ENCODE measurements at regions not wholly inside any gene's neighbourhood (a gene's known extent, or its start where the extent isn't known, plus 50 kb on each side); places are given as distances from the start of the nearest gene placed in this dataset.

DNA sequence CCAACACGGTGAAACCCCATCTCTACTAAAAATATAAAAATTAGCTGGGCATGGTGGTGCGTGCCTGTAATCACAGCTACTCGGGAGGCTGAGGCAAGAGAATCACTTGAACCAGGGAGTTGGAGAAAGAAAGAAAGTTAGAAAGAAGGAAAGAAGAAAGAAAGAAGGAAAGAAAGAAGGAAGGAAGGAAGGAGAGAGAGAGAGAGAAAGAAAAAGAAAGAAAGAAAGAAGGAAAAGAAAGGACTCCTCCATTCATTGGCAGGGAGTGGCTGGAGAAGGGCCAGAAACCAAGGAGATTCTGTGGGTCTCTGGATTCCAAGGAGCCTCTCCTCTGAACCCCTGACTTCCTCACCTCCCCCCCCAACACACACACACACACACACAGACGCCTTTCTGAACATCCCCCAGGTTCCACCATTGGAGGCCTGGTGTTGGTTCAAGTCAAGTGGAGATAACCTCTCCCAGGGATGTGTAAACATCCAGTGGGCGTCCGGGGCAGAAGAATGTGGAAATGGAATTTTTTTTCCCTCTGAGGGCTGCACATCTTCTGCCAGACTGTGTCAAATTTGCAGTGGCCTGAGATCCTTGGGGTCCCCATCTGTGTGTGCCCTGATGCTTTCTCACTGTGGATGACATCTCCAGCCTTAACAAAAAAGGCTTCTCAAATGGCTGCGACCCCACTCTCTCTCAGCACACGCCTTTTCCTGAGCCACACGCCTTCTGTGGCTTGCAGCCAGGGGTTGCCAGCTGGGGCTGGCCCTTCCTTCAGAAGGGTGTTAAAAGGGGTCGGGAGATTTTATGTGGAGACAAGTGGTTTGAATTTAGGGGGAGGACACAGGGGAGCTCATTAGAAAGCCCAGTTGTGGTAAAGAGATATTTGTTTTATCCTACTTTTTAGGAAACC lies 109.3 kb upstream of the HAND1 start:
- DNase-seq = no peak

DNA sequence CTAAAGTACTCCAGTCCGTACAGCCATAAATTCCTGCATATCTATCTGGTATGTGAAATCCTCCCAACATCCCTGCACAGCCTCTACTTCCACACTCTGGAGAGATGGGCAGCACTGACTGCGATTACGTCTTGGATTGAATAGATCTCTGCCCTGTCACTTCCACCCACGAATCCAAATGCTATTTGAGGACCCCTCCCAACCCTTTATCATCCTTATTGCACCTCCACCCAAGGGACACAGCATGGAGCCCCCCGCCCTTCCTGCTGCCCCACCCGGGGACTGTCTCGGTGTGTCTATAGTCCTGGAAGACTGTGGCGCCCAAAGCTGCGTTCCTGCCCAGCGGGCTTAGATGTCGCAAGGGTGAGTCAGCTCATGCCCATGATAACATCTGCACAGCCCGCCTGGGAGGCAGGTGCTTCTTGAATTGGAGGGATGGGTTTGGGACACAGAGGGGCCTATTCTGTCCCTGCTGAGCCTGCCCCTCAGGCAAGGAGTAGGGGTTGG lies 105.7 kb upstream of the HAND1 start:
- DNase-seq = no peak

DNA sequence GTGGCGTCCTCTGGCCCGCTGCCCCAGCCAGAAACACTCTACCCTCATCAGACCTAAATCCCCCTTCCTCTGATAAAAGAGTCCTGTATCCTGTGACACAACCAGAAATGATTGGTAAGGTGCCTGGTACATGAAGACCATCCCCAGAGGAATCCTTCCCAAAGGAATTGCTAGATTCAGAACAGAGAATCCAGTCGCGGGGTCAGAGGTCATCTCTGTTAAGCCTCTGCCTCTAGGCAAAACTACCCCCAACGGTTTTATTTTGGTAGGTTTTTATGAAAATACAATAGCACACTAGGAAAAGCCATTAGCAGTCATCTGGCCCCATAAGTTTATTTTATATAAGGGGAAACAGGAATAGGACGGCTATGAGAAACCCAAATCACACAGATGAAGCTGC lies 102.4 kb upstream of the HAND1 start:
- DNase-seq = no peak

DNA sequence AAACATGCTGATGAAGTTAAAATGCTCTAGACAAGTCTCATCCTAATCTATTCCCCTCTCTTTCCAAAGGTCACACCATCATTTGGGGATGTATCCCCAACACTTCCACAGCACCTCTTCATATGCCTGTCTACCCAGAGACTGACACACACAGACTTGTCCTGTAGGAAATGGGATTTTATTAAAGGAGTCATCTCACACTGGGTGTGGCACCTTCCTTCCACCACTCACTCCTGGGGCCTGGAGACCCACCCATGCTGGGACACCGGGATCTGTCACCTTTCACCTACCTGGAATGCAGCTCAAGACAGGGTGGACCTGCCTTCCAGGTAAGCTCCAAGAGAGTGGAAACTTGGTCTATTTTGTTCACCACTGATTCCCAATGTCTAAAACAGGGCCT lies 99.4 kb upstream of the HAND1 start:
- DNase-seq = no peak

DNA sequence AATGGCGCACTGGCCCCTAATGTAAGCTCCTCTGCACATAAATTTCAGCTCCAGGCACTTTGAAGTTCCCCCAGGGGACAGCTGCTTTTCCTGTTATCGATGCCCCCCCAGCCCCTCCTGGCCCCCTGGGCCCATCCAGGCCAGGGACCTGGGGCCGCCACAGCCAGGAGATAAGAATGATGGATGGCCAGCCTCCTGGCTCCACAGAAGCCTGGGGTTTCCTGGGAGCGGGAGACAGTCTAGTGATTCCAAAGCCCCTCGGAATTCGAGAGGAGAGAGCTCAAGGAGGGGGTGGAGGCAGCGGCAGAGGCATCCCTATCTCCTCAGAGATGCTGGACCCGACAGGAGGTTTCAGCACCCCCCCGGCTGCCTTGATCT lies 98.4 kb upstream of the HAND1 start:
- DNase-seq = no peak

DNA sequence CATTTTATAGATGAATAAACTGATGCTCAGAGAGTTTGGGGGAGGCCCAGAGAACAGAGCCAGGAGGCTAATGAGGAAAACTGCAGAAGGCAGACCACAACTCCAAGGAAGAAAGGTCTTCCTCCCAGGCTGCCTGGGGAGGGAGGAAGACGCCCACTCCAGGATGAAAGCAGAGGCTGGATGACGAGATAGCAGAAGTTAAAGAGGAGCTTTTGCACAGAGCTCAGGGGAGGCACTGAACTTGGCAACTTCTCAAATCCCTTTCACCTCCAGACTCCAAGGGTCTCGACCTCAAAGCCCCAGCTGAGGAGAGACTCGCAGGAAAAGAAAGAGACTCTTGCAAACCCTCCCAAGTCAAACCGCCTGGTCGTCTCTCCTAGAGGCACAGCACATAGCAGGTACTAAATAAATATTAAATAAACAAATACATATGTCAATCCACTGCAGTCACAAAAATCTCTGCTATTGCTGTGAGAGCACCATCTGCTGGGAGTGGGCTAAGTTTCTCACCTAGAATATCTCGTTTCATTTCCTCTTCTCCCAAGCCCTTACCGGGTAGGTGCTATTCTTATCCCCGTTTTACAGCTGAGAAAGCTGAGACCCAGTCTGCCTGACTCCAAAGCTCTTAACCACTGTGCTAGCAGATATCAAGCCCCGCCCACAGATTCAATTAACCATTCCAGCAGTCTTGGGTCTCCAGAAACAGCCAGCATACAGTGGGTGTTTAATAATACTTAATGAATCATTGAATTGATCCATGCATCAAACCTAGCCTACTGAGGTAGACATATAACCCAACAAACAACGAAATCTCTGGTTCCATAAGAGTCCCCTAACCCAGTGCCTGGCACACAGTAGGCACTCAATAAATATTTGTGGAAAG lies 97.8 kb upstream of the HAND1 start:
- DNase-seq = no peak

DNA sequence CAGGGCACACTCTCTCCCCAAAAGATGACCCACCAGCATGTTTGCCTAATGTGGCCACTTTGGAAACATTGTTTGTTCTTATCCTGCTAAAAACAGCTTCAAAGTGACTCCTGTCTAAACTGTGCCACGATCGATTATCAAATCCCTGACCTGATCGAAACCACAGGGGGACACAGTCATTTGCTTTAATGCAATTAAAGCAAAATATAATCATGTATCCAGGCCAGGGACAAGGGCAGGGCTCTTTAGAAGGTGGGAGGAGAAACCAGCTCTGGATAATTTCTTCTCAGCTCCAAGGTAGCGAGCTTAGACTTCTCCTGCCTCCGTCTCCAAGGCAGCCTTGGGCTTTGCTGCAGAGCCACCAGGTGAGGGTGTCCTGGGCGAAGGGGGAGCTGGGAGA lies 95.0 kb upstream of the HAND1 start:
- DNase-seq = no peak

DNA sequence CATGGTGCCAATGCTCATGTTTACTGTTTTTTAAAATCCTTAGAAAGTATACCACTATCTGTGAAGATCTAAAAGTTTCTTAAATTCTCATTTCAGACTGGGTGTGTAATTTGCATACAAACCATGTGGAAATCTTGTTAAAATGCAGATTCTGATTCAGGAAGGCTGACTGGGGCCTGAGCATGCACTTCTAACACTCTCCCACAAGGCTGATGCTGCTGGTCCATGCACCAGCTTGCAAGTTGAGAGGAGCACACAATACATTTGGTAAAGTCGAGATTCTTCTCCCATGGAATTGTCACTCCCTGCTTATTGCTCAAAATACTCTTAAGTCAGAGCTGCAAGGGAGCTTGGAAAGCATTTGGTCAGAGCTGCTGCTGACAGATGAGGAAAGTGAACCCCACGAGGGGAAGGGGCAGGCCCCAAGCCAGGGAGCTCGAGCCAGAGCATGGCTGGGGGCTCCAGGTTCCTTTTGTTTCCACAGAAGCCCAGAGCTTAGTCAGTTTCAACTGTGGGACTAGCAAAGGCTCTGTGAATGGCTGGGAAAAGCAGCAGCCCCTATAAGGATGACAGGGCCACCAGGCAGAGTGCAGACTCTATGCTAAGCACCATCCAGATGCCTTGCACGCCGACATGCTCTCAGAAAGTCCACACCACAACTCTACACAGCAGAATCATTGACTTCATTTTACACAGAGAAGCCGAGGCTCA lies 93.5 kb upstream of the HAND1 start:
- no peak for DNase-seq

DNA sequence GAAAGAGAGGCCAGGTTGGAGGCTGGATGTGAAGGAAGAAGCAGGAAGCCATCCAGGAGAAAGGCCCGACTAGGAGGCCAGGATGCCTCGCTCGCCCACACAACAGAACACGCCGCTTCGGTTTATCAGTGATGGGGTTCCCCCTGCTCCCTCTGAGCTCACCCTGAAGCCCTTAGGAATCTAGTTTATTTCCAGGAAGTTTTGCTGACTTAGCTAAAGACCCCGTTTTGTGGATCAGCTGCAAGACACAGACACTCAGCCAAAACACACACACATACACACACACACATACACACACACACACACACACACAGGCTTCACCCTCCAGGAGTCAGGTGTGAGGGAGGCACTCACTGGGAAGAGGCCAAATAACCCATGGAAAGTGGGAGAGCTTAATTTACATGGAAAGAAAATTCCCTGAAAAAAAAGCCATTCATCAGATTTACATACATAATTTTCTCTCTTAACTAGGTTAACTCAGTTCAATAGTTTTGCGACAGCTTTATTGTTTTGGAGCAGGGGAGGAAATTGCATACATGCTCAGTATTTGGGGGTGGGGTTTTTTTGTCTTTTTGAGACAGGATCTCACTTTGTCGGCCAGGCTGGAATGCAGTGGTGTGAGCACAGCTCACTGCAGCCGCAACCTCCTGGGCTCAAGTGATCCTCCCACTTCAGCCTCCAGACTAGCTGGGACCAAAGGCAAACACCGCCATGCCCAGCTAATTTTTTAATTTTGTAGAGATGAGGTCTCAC lies 92.7 kb upstream of the HAND1 start:
- DNase-seq = no peak

DNA sequence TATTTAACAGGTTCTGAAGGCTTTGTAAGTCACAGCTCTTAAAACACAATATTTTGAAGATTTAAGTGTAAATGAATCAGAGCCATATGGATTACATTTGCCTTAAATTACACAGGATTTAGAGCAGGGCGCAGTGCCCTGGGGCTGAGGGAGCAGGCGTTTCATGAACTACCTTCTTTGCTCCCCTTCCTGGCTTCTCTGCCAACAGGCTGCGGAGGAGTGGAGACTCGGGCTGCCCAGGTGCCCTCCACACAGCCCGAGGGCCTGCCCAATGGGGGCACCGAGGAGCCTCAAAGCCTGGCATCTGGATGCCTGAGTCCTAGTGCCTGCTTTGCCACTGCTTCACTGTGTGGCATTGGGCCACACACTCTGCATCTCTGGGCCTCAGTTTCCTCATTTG lies 90.6 kb upstream of the HAND1 start:
- DNase-seq = no peak

DNA sequence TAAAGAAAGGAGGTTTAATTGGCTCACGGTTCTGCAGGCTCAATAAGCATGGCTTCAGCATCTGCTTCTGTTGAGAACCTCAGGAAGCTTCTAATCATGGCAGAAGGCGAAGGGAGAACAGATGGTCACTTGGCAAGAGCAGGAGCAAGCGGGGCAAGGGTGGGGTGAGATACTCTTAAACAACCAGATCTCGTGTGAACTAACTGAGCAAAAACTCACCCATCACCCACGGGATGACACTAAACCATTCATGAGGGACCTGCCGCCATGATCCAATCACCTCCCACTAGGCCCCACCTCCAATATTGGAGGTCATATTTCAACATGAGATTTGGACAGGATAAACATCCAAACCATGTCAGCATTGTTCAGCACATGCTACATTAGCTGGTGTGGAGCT lies 89.1 kb upstream of the HAND1 start:
- DNase-seq = no peak

DNA sequence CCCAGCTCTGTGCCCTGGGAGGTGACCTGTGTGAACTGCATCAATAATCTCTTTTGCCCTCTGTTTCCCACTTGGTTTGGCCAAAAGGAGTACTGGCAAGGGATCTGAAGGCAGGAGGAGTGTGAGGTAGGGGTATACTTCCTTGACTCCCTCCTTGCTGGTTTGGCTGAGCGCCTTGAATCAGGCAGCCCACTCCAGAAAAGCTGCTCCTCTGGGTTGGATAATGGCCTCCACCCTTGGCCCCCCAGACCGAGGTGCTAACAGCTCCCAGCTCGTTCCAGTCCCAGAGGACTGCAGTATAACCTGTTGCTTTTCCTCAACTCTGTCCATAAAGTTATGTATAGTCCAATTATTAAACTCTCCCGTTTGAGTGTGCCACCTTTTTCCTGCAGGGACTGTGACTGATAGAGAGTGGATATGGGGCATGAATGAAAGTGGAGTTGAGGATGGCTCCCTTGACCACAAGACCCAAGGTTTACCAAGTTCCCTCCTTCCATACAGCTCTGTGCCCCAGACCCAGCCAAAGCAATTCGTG lies 88.2 kb upstream of the HAND1 start:
- DNase-seq = no peak

DNA sequence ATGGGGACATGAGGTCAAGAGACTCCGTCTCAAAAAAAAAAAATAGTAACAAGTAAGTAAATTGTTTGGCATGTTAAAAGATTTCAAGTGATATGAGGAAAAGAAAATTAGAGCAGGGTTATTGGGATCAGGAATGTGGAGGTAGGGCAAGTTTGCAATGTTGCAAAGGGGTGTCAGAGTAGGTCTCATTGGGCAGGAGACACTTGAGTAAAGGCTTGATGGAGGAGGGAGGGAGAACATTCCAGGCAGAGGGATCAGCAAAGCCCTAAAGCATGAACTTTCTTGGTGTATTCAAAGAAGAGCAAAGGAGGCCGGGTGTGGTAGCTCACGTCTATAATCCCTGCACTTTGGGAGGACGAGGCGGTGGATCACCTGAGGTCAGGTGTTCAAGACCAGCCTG lies 87.1 kb upstream of the HAND1 start:
- no peak for DNase-seq

DNA sequence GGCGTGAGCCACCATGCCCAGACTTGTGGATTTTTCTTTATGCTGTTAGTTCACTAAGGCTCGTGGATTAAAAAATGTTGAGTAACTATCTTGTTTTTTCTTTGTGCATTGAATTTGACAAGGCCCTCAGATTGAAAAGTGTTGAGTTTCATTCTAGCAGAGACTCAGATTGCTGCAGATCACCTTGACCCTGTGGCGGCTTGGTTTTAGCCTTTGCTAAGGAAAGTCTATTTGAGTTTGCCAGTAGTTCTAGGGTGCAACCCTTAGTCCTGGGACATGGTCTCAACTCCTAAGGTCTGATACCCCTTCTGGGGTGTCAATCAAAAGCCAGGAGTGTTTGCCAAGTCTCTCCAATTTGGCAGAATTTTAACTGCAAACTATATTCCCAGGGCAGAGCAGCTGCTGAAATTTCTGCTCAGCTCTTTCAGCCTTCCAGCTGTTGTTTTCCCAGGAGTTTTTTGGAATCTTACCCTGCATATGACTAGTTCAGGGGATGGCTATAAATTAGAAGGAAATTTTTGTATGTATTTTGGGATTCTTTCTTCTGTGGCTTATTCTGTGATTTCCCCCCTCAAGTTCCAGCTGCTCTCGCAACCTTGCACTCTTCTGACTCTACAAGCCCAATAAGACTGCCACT lies 84.3 kb upstream of the HAND1 start:
- no peak for DNase-seq

DNA sequence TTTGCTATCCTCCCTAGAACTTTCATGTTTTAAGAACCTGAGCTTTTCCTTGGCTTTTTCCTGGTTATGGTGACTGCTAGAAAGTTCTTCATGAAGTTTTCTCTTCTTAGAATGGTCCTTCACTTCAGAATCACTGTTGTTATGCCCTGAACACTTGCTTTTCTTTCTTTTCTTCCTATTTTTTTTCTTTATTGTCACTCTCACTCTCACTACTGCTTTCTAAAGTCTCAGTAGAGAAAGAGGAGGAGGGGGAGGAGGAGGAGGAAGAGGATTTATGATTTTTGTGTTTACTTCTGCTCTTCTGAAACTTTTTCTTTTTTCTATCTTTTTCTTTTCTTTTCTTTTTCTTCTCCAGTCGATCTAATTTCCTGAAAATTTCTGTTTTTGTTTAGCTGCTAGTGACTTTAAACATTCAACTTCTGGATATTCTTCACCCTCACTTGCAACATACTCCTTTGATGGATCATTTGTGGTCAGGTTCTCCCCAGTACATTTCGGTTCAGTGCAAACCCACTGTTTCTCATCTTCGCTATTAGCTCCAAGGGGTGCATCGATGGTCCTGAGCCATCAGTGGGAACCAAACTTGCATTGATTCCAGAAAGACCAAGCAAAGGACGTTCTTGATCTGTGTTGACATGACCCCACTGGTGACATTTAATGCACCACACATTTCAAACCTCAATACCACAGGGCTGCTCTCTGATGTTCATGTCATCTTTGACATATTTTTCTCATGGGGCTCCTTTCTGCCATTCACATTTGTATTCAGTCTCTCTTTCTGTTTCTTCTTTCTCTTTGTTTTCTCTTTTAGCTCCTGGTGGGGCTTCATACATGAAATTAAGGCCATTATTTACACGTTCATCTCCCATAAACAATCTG lies 81.6 kb upstream of the HAND1 start:
- no peak for DNase-seq

DNA sequence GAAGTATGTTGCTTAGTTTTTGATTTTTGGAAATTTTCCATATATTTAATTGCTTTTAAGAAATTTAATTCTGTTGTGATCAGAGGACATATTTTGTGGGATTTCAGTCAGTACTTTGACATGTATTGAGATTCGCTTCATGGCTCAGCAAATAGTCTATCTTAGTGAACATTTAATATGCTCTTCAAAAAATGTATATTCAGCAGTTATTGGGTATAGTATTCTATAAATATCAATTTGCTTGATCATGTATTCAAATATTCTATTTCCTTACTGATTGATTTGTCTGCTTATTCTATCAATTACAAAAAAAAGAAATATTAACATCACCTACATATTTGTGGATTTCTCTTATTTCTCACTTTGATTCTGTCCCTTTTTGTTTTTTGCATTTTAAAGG lies 79.5 kb upstream of the HAND1 start:
- DNase-seq = no peak

DNA sequence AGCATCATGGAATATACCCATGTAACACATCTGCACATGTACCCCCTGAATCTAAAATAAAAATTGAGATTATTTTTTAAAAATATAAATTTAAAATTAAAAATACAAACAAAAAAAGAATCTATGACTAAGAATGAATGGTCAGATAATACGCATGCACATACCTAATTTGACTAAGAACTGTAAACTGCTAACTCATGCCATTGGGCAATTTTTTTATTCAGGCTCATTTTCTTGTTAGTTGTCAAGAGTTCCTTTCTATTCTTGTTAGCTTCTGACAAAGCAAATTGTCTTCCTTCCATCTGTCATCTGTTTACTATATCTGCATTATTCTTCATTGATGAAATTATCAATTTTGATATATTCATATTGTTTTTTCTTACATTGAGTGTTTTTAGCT lies 69.5 kb upstream of the HAND1 start:
- no peak for DNase-seq

DNA sequence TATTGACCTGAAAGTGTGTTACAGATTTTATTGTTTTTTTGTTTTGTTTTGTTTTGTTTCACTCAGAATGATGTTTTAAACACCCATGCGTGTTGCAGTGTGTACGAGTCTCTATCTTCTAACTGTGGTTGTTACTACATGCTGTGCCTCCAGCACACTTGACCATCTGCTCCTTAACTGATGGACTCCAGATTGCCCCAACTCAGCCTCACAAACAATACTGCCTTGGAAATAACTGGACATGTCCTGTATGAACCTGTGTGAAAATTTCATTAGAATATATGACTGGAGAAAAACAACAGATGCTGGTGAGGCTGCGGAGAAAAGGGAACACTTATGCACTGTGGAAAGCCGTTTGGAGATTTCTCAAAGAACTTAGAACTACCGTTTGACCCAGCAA lies 68.7 kb upstream of the HAND1 start:
- no peak for DNase-seq

DNA sequence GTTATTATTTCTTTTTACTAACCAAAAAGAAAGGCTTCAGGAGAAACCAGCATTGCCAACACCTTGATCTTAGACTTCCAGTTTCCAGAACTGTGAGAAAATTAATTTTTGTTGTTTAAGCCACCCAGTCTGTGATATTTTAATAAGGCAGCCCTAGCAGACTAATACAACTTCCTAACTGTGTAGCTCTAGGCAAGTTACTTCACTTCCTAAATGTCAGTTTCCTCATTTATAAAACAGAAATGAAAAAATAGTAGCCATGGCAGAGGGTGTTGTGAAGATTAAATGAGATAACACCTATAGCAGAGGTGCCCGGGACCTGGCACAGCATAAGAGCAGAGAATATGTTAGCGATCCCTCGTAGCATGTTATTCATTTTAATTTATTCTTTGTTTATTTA lies 66.6 kb upstream of the HAND1 start:
- no peak for DNase-seq

DNA sequence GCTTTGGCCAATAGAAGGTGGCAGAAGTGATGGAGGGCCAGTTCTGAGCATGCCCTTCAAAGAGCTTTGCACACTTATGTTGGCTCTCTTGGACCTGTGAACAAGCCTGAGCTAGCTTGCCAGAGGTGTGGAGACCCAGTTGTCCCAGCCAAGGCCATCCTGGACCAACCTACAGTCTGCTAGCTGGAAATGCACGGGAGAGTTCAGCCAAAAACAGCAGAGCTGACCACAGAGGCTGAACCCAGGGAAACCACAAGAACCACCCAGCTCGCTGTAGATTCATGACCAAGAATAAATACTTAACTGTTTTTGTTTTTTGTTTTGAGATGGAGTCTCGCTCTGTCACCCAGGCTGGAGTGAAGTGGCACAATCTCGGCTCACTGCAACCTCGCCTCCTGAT lies 65.4 kb upstream of the HAND1 start:
- no peak for DNase-seq

DNA sequence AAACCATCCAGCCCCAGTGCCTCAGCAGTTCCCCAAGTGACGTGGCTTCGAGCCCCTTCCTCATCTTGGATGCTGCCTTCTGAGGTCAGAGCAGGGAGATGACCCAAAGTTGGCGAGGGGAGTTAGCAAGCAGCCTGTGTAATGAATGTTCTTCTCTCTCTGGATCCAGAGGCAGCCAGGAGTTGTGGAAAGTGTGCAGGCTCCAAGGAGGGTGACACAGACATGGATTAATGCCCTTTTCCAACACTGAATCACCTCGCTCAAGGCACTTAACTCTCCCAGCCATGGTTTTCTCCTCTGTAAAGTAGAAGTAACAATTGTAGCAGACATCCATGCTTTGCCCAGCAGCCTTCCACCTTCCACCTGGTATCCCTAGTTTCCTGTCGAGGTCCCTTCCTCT lies 64.6 kb upstream of the HAND1 start:
- no peak for DNase-seq

Measured in activated CD4-positive, alpha-beta T cell treated with anti-CD3 and anti-CD28 coated beads, Interleukin-2, Interleukin-6, amounts not matched to agents 100 ng/mL and 50 ng/mL, durations not matched to agents 16 hours and 8 hours (primary cell).